K562 (cell line): ENCODE measurements at regions not wholly inside any gene's neighbourhood (a gene's known extent, or its start where the extent isn't known, plus 50 kb on each side); places are given as distances from the start of the nearest gene placed in this dataset.

Experiments
- ATAC-seq: fragments of 200-7000 bp; cut with Tn5 transposase; 3 replicates; pipeline ENCODE4 v1.9.1; 2020; ENCODE audit warnings: moderate library complexity
- BruUV-seq: library from RNA; stranded (reverse); fragments of 400-500 nt; replicated peaks from 2 replicates; lab custom pipeline; 2021; lab: Mats Ljungman, UMichigan
- CTCF ChIA-PET: fragments of 300-600 bp; formaldehyde crosslinking; extraction: SDS; loops from one replicate; lab custom pipeline; 2021; ENCODE audit warnings: low intra/inter-chr PET ratio; lab: Yijun Ruan, JAX
- POLR2A ChIA-PET: fragments of 300-600, 350-650 bp; sonication (Branson Sonifier 250); formaldehyde crosslinking; extraction: SDS; loops from one replicate; lab custom pipeline; 2021; ENCODE audit warnings: antibody characterized with exemption, inconsistent platforms; lab: Yijun Ruan, JAX
- DNase-seq, 4 experiments: peaks; one replicate each; pipeline versions ENCODE4 v3.0.0 to v3.0.0-alpha.2; 2011 to 2018; ENCODE audit warnings: low spot score in 3 of 4, mixed read lengths in 3 of 4; ENCODE audit errors: extremely low read depth in 1 of 4
- FAIRE-seq: peaks from 2 replicates; lab custom pipeline; 2011; peaks lifted over from hg19 to GRCh38; lab: Jason Lieb, UNC
- H2AFZ ChIP-seq: 2 replicates; pipeline ENCODE4 v1.6.0; 2011; ENCODE audit warnings: low read depth, low read length, control low read depth, inconsistent platforms
- H3K27ac ChIP-seq: fragments of 200-600 bp; 3 replicates; pipeline ENCODE4 v1.8.0; 2011; ENCODE audit warnings: low read depth, mild to moderate bottlenecking, control low read depth, inconsistent platforms, low read length, moderate library complexity, mixed read lengths; ENCODE audit errors: extremely low read depth
- H3K27me3 ChIP-seq, 2 experiments: fragments of 300-600 bp in 1 of 2; 2 replicates in 1 of 2; 3 replicates in 1 of 2; pipeline versions ENCODE4 v1.6.0 to v1.8.0; 2011; ENCODE audit warnings: inconsistent platforms in 2 of 2, low read length in 2 of 2, mild to moderate bottlenecking in 1 of 2, mixed read lengths in 1 of 2, moderate library complexity in 1 of 2; ENCODE audit not compliant: control insufficient read depth in 2 of 2, insufficient read depth in 2 of 2
- H3K36me3 ChIP-seq: fragments of 300-600 bp; 3 replicates; pipeline ENCODE4 v1.8.0; 2011; ENCODE audit warnings: mild to moderate bottlenecking, low read length, inconsistent platforms; ENCODE audit not compliant: control insufficient read depth, insufficient read depth
- H3K4me1 ChIP-seq, 2 experiments: fragments of 200-600 bp in 1 of 2; replicated peaks in 1 of 2; 2 replicates in 1 of 2; 3 replicates in 1 of 2; pipeline versions ENCODE4 v1.5.1 to v1.8.0; 2011; ENCODE audit warnings: inconsistent platforms in 2 of 2, low read length in 2 of 2, mild to moderate bottlenecking in 1 of 2, mixed read lengths in 1 of 2, moderate library complexity in 1 of 2; ENCODE audit not compliant: control insufficient read depth in 2 of 2, insufficient read depth in 2 of 2
- H3K4me2 ChIP-seq: 2 replicates; pipeline ENCODE4 v1.6.1; 2011; ENCODE audit warnings: low read length, control low read depth, inconsistent platforms, mixed read lengths; ENCODE audit not compliant: insufficient read depth
- H3K4me3 ChIP-seq: fragments of 200-600 bp; sonication (generic), shearing (Covaris generic); 2 replicates; pipeline ENCODE4 v1.5.1; 2016; ENCODE audit warnings: control low read depth, inconsistent platforms
- H3K79me2 ChIP-seq: fragments of 200-600 bp; 3 replicates; pipeline ENCODE4 v1.8.0; 2011; ENCODE audit warnings: low read length, inconsistent platforms; ENCODE audit not compliant: control insufficient read depth, insufficient read depth
- H3K9ac ChIP-seq, 2 experiments: 2 replicates each; pipeline versions ENCODE4 v1.6.0 to v1.6.1; 2011; ENCODE audit warnings: low read depth in 2 of 2, low read length in 2 of 2, control low read depth in 1 of 2, inconsistent platforms in 1 of 2, mild to moderate bottlenecking in 1 of 2, mixed read lengths in 1 of 2; ENCODE audit not compliant: insufficient read depth in 1 of 2
- H3K9me1 ChIP-seq: one replicate; pipeline ENCODE4 v1.6.0; 2011; ENCODE audit warnings: inconsistent platforms, mild to moderate bottlenecking, low read length, moderate library complexity; ENCODE audit not compliant: control insufficient read depth, insufficient read depth
- H3K9me3 ChIP-seq: replicated peaks from 2 replicates; pipeline ENCODE4 v1.5.1; 2011; ENCODE audit warnings: low read depth, low read length, inconsistent platforms; ENCODE audit not compliant: control insufficient read depth, insufficient read depth
- H4K20me1 ChIP-seq: replicated peaks from 2 replicates; pipeline ENCODE4 v1.6.1; 2011; ENCODE audit warnings: low read length, inconsistent platforms, mixed read lengths; ENCODE audit not compliant: control insufficient read depth, insufficient read depth
- C11orf30 ChIP-seq: fragments of 450-650 bp; IDR thresholded peaks from 2 replicates; pipeline ENCODE4 v1.6.1; 2016; ENCODE audit warnings: low read depth, mild to moderate bottlenecking
- EZH2 ChIP-seq: IDR thresholded peaks from 2 replicates; pipeline ENCODE4 v1.6.1; 2012; ENCODE audit warnings: low read depth, mild to moderate bottlenecking, inconsistent platforms, low read length, borderline replicate concordance
- GTF2A2 ChIP-seq: IDR thresholded peaks from 2 replicates; pipeline ENCODE4 v1.6.1; 2016; ENCODE audit warnings: mild to moderate bottlenecking, missing genetic modification characterization, missing compliant biosample characterization
- KDM1A ChIP-seq, 2 experiments: fragments of 450-650 bp; IDR thresholded peaks; 2 replicates each; pipeline ENCODE4 v1.6.1; 2016; ENCODE audit warnings: mild to moderate bottlenecking in 2 of 2
- KLF1 ChIP-seq: fragments of 450-650 bp; IDR thresholded peaks from 2 replicates; pipeline ENCODE4 v1.6.1; 2016; ENCODE audit warnings: missing genetic modification characterization, missing compliant biosample characterization
- MAZ ChIP-seq, 2 experiments: fragments of 450-650 bp in 1 of 2; sonication (generic) in 1 of 2; formaldehyde crosslinking; IDR thresholded peaks in 1 of 2; conservative IDR thresholded peaks in 1 of 2; 2 replicates each; pipeline versions ENCODE4 v1.4.0 to v1.5.0; 2020; ENCODE audit warnings: mild to moderate bottlenecking in 1 of 2, missing genetic modification reagents in 1 of 2
- RNF219 ChIP-seq: fragments of 250-450 bp; sonication (Bioruptor Pico); IDR thresholded peaks from 2 replicates; pipeline ENCODE4 v1.5.0; 2022; ENCODE audit warnings: mild to moderate bottlenecking
- TAF1 ChIP-seq: IDR thresholded peaks from 2 replicates; pipeline ENCODE4 v1.6.1; 2011; ENCODE audit warnings: mild to moderate bottlenecking, low read length, moderate library complexity; ENCODE audit not compliant: insufficient read depth, control insufficient read depth, severe bottlenecking; ENCODE audit errors: extremely low read depth
- ZNF24 ChIP-seq: fragments of 450-650 bp; IDR thresholded peaks from 2 replicates; pipeline ENCODE4 v1.6.1; 2016
- ZNF436 ChIP-seq: fragments of 250-450, 450-650 bp; sonication (Bioruptor Pico); formaldehyde crosslinking; IDR thresholded peaks from 2 replicates; pipeline ENCODE4 v1.7.0; 2020; ENCODE audit warnings: mild to moderate bottlenecking
- ZNF511 ChIP-seq: sonication (generic); formaldehyde crosslinking; IDR thresholded peaks from 2 replicates; pipeline ENCODE4 v1.8.0; 2022; ENCODE audit warnings: mild to moderate bottlenecking, missing genetic modification reagents
- ZNF609 ChIP-seq: sonication (generic); formaldehyde crosslinking; IDR thresholded peaks from 2 replicates; pipeline ENCODE4 v1.8.1; 2023; ENCODE audit warnings: missing genetic modification reagents, mild to moderate bottlenecking, borderline replicate concordance
- WGBS: fragments of 100-300 bp; shearing (Covaris generic); methylation state at CpG from one replicate; pipeline ENCODE4 v1.1.6; 2016; ENCODE audit warnings: low coverage, mixed read lengths; ENCODE audit not compliant: insufficient coverage; ENCODE audit errors: missing lambda C conversion rate; 5-methylcytosine and 5-hydroxymethylcytosine counted together
- in situ Hi-C: fragments of 300-500 bp; cut with MboI; formaldehyde crosslinking; loops from 4 replicates; pipeline ENCODE4 v1.15.0; 2018; ENCODE audit warnings: inconsistent platforms, mixed read lengths
- intact Hi-C: fragments of 100-400 bp; cut with micrococcal nuclease; formaldehyde crosslinking; loops from 2 replicates; pipeline ENCODE4 v1.14.2; 2022

- no peak overlapping the region for H3K4me2 ChIP-seq
- no peaks in the 10 kb centered on the region for H3K9me3 ChIP-seq
- H3K9me1 ChIP-seq, result no peaks in the 10 kb centered on the region
- no peak overlapping the region for H2AFZ ChIP-seq
- in situ Hi-C loops, result no loop called here
- H3K79me2 ChIP-seq, result no peaks in the 10 kb centered on the region
- intact Hi-C loops, result no loop called here
- no TSS peak for BruUV-seq
- H3K9ac ChIP-seq, result no peak overlapping the region
- TF ChIP-seq KLF1 (tag), result no peak
- no peak for TF ChIP-seq ZNF511 (CRISPR knock-in tag)
- TF ChIP-seq RNF219, result no peak
- no peak for TF ChIP-seq KDM1A (IDR thresholded peaks at IDR 0.05)
- no peak for TF ChIP-seq TAF1
- no peak for TF ChIP-seq C11orf30
- no peak for TF ChIP-seq EZH2
- no peak for TF ChIP-seq ZNF24
- TF ChIP-seq MAZ (CRISPR knock-in tag; conservative IDR thresholded peaks at IDR 0.05 in 1 of 2, IDR thresholded peaks at IDR 0.05 in 1 of 2), result no peak
- no peak for TF ChIP-seq GTF2A2
- TF ChIP-seq ZNF609 (CRISPR knock-in tag), result no peak
- TF ChIP-seq ZNF436 (CRISPR knock-in tag), result no peak
- ChIA-PET CTCF (no interaction called here), POLR2A (no interaction called here)
- no peak overlapping the region for H3K4me3 ChIP-seq
- no peak overlapping the region for H3K27ac ChIP-seq
- no peaks in the 10 kb centered on the region for H3K27me3 ChIP-seq
- FAIRE-seq (no peak), ATAC-seq (no peak), DNase-seq (no peak)
- no peaks in the 10 kb centered on the region for H3K36me3 ChIP-seq
- WGBS, result 0% methylated on average over 1 of the region's 1 CpG
- no peaks in the 10 kb centered on the region for H4K20me1 ChIP-seq
- H3K4me1 ChIP-seq, result no peaks in the 10 kb centered on the region
Observed at GRCh38 chr9:105967248-105967647, 272.9 kb downstream of the TMEM38B start.
